COLO829 (cell line): ENCODE measurements at regions not wholly inside any gene's neighbourhood (a gene's known extent, or its start where the extent isn't known, plus 50 kb on each side); places are given as distances from the start of the nearest gene placed in this dataset.
A peak's percentile ranks its signal among the peaks of the same experiment; 100 is the strongest.
"Not testable (repeated sequence)": the region's sequence is repeated elsewhere in the genome, so short reads cannot be mapped to it uniquely, and the experiment has no call there.

Experiments
- DNase-seq: peaks from one replicate; pipeline ENCODE4 v3.0.0; 2012; ENCODE audit warnings: low spot score

- no peak for DNase-seq
These were observed 158.3 kb downstream of the PDCD6IP start for GRCh38 chr3:33956776-33957175.

- no peak for DNase-seq
These were observed 158.7 kb downstream of the PDCD6IP start for GRCh38 chr3:33957176-33957575.

- DNase-seq, result no peak
These were observed 160.2 kb downstream of the PDCD6IP start for GRCh38 chr3:33958661-33959060.

- DNase-seq, result no peak
These were observed 164.0 kb downstream of the PDCD6IP start for GRCh38 chr3:33962396-33962795.

GRCh38 chr3:33970180-33970579 lies 171.8 kb downstream of the PDCD6IP start:
- not testable (repeated sequence) for DNase-seq

GRCh38 chr3:33971055-33971454 lies 172.6 kb downstream of the PDCD6IP start:
- no peak for DNase-seq

GRCh38 chr3:33975463-33975862 lies 177.0 kb downstream of the PDCD6IP start:
- DNase-seq, result no peak

- DNase-seq, result no peak
These were observed 178.8 kb downstream of the PDCD6IP start for GRCh38 chr3:33977227-33977626.

- DNase-seq, result peak; percentile 64
These were observed 181.8 kb downstream of the PDCD6IP start for GRCh38 chr3:33980252-33980651.

- no peak for DNase-seq
These were observed 183.9 kb downstream of the PDCD6IP start for GRCh38 chr3:33982269-33982798.

GRCh38 chr3:33982949-33983348 lies 184.5 kb downstream of the PDCD6IP start:
- DNase-seq, result not testable (repeated sequence)

- no peak for DNase-seq
These were observed 190.8 kb downstream of the PDCD6IP start for GRCh38 chr3:33989229-33989628.

GRCh38 chr3:33991673-33992072 lies 193.2 kb downstream of the PDCD6IP start:
- DNase-seq, result no peak

GRCh38 chr3:33993631-33994030 lies 195.2 kb downstream of the PDCD6IP start:
- DNase-seq, result no peak

- no peak for DNase-seq
These were observed 196.1 kb downstream of the PDCD6IP start for GRCh38 chr3:33994568-33994967.

GRCh38 chr3:34000301-34000700 lies 201.9 kb downstream of the PDCD6IP start:
- DNase-seq, result no peak

- no peak for DNase-seq
These were observed 202.6 kb downstream of the PDCD6IP start for GRCh38 chr3:34001022-34001421.

- DNase-seq, result no peak
These were observed 203.6 kb downstream of the PDCD6IP start for GRCh38 chr3:34001990-34002389.

GRCh38 chr3:34002569-34003100 lies 204.2 kb downstream of the PDCD6IP start:
- DNase-seq, result no peak

GRCh38 chr3:34005886-34006285 lies 207.5 kb downstream of the PDCD6IP start:
- DNase-seq, result no peak

- no peak for DNase-seq
These were observed 209.8 kb downstream of the PDCD6IP start for GRCh38 chr3:34008191-34008590.

GRCh38 chr3:34008836-34009809 lies 210.7 kb downstream of the PDCD6IP start:
- DNase-seq, result no peak
